IMR-90 (cell line): ENCODE measurements at regions not wholly inside any gene's neighbourhood (a gene's known extent, or its start where the extent isn't known, plus 50 kb on each side); places are given as distances from the start of the nearest gene placed in this dataset.

Experiments
- ATAC-seq: fragments of 200-7000 bp; cut with Tn5 transposase; 2 replicates; pipeline ENCODE4 v1.9.1; 2020; ENCODE audit warnings: low read depth, mild to moderate bottlenecking, moderate library complexity
- BruUV-seq: library from RNA; stranded (reverse); fragments of 400-500 nt; replicated peaks from 2 replicates; lab custom pipeline; 2021; lab: Mats Ljungman, UMichigan
- CTCF ChIA-PET: fragments of 300-600 bp; formaldehyde crosslinking; extraction: SDS; loops from one replicate; lab custom pipeline; 2021; ENCODE audit warnings: antibody characterized with exemption; lab: Yijun Ruan, JAX
- POLR2A ChIA-PET: fragments of 300-600 bp; sonication (Branson Sonifier 250); formaldehyde crosslinking; loops from one replicate; lab custom pipeline; 2022; ENCODE audit warnings: antibody characterized with exemption; ENCODE audit not compliant: unreplicated experiment; lab: Charles Lee
- DNase-seq: peaks from one replicate; pipeline ENCODE4 v3.0.0; 2013
- H2AFZ ChIP-seq: replicated peaks from 2 replicates; pipeline ENCODE3; 2013; ENCODE audit warnings: low read length, mild to moderate bottlenecking; ENCODE audit not compliant: poor library complexity
- H2AK5ac ChIP-seq: 2 replicates; pipeline ENCODE4 v1.6.1; 2013; ENCODE audit warnings: low read depth, low read length, inconsistent platforms
- H2AK9ac ChIP-seq: replicated peaks from 2 replicates; pipeline ENCODE3; 2013; ENCODE audit warnings: mild to moderate bottlenecking, low read depth, low read length, moderate library complexity; ENCODE audit not compliant: poor library complexity
- H2BK120ac ChIP-seq: 2 replicates; pipeline ENCODE4 v1.6.1; 2013; ENCODE audit warnings: low read depth, low read length, inconsistent platforms
- H2BK15ac ChIP-seq: 3 replicates; pipeline ENCODE4 v1.6.1; 2013; ENCODE audit warnings: low read depth, low read length, inconsistent platforms
- H2BK20ac ChIP-seq: 2 replicates; pipeline ENCODE4 v1.6.1; 2013; ENCODE audit warnings: low read depth, mild to moderate bottlenecking, inconsistent platforms, low read length, moderate library complexity
- H2BK5ac ChIP-seq: 2 replicates; pipeline ENCODE4 v1.6.1; 2013; ENCODE audit warnings: mild to moderate bottlenecking, low read depth, low read length, inconsistent platforms; ENCODE audit not compliant: poor library complexity, severe bottlenecking
- H3K14ac ChIP-seq: replicated peaks from 2 replicates; pipeline ENCODE4 v1.6.1; 2013; ENCODE audit warnings: low read depth, low read length, inconsistent platforms
- H3K18ac ChIP-seq: 2 replicates; pipeline ENCODE4 v1.6.1; 2013; ENCODE audit warnings: low read depth, low read length, control low read depth
- H3K23ac ChIP-seq: 2 replicates; pipeline ENCODE4 v1.6.1; 2013; ENCODE audit warnings: low read depth, low read length, inconsistent platforms
- H3K27ac ChIP-seq: 2 replicates; pipeline ENCODE4 v1.5.1; 2013; ENCODE audit warnings: mild to moderate bottlenecking, control low read depth, low read length; ENCODE audit not compliant: insufficient read depth
- H3K27me3 ChIP-seq: 2 replicates; pipeline ENCODE4 v1.6.1; 2013; ENCODE audit warnings: low read length; ENCODE audit not compliant: control insufficient read depth, insufficient read depth
- H3K36me3 ChIP-seq: 2 replicates; pipeline ENCODE4 v1.6.1; 2013; ENCODE audit warnings: low read length, mixed read lengths; ENCODE audit not compliant: control insufficient read depth, insufficient read depth
- H3K4ac ChIP-seq: 2 replicates; pipeline ENCODE4 v1.6.1; 2013; ENCODE audit warnings: low read depth, low read length, inconsistent platforms
- H3K4me1 ChIP-seq: 2 replicates; pipeline ENCODE4 v1.6.1; 2013; ENCODE audit warnings: low read length, mixed read lengths; ENCODE audit not compliant: control insufficient read depth, insufficient read depth
- H3K4me2 ChIP-seq: 2 replicates; pipeline ENCODE4 v1.6.1; 2013; ENCODE audit warnings: low read depth, mild to moderate bottlenecking, control low read depth, low read length, moderate library complexity
- H3K4me3 ChIP-seq: 2 replicates; pipeline ENCODE4 v1.5.1; 2013; ENCODE audit warnings: low read depth, mild to moderate bottlenecking, control low read depth, low read length, moderate library complexity; ENCODE audit not compliant: insufficient read depth
- H3K56ac ChIP-seq: 2 replicates; pipeline ENCODE4 v1.6.1; 2013; ENCODE audit warnings: low read length, inconsistent platforms; ENCODE audit not compliant: insufficient read depth; ENCODE audit errors: extremely low read depth
- H3K79me1 ChIP-seq, 2 experiments: 2 replicates each; pipeline ENCODE4 v1.6.1; 2013; ENCODE audit warnings: low read length in 2 of 2, inconsistent platforms in 1 of 2, low read depth in 1 of 2
- H3K9ac ChIP-seq: 2 replicates; pipeline ENCODE4 v1.6.1; 2013; ENCODE audit warnings: low read depth, low read length, control low read depth
- H3K9me1 ChIP-seq: 2 replicates; pipeline ENCODE4 v1.6.1; 2013; ENCODE audit warnings: low read length, inconsistent platforms; ENCODE audit not compliant: insufficient read depth
- H3K9me3 ChIP-seq: 2 replicates; pipeline ENCODE4 v1.6.1; 2013; ENCODE audit warnings: low read length; ENCODE audit not compliant: control insufficient read depth, insufficient read depth
- H4K20me1 ChIP-seq: 2 replicates; pipeline ENCODE4 v1.6.1; 2013; ENCODE audit warnings: low read length, inconsistent platforms; ENCODE audit not compliant: insufficient read depth
- H4K5ac ChIP-seq: 2 replicates; pipeline ENCODE4 v1.6.1; 2013; ENCODE audit warnings: mild to moderate bottlenecking, low read depth, low read length, control low read depth
- H4K8ac ChIP-seq, 2 experiments: 2 replicates each; pipeline ENCODE4 v1.6.1; 2013; ENCODE audit warnings: low read depth in 2 of 2, low read length in 2 of 2, control low read depth in 1 of 2, inconsistent platforms in 1 of 2
- H4K91ac ChIP-seq: 2 replicates; pipeline ENCODE4 v1.6.1; 2013; ENCODE audit warnings: low read depth, low read length, inconsistent platforms; ENCODE audit not compliant: insufficient read depth
- MAFK ChIP-seq: IDR thresholded peaks from 2 replicates; pipeline ENCODE4 v1.6.1; 2012; ENCODE audit warnings: low read depth, low read length, improper control_type of control experiment
- SMC3 ChIP-seq: fragments of 150-350 bp; IDR thresholded peaks from 2 replicates; pipeline ENCODE4 v1.6.1; 2016; ENCODE audit warnings: low read depth, mild to moderate bottlenecking, antibody characterized with exemption, low read length, moderate library complexity
- WGBS, 2 experiments: methylation state at CpG; one replicate each; pipeline versions ENCODE4 v1.1.5 to v1.1.7; 2013; ENCODE audit warnings: missing lambda C conversion rate in 2 of 2; ENCODE audit not compliant: insufficient read length in 1 of 2; ENCODE audit errors: extremely low coverage in 2 of 2; 5-methylcytosine and 5-hydroxymethylcytosine counted together
- dilution Hi-C: fragments of 300-500 bp; cut with HindIII; formaldehyde crosslinking; loops from one replicate; pipeline ENCODE4 v1.14.3; 2018; ENCODE audit warnings: low sequenced_read_pairs; ENCODE audit not compliant: unreplicated experiment
- in situ Hi-C: fragments of 300-500 bp; cut with MboI; formaldehyde crosslinking; loops from 3 replicates; pipeline ENCODE4 v1.14.3; 2019; ENCODE audit warnings: low sequenced_read_pairs, inconsistent platforms, mixed read lengths
- intact Hi-C: fragments of 100-400 bp; cut with micrococcal nuclease; formaldehyde crosslinking; loops from 2 replicates; pipeline ENCODE4 v1.10.0; 2022

GRCh38 chr1:68953311-68953710 lies 456.4 kb upstream of the DEPDC1 start:
- no peak overlapping the region for H3K23ac ChIP-seq
- H3K4me3 ChIP-seq: no peak overlapping the region
- no peak overlapping the region for H3K9ac ChIP-seq
- no peaks in the 10 kb centered on the region for H3K36me3 ChIP-seq
- H3K4me1 ChIP-seq: no peaks in the 10 kb centered on the region
- H4K91ac ChIP-seq: no peak overlapping the region
- dilution Hi-C loops (no loop called here), in situ Hi-C loops (no loop called here), intact Hi-C loops (no loop called here)
- H4K20me1 ChIP-seq: no peaks in the 10 kb centered on the region
- WGBS, 2 experiments: no CpG with 5 or more reads among the region's 1 CpG
- H2AK5ac ChIP-seq: no peak overlapping the region
- no peaks in the 10 kb centered on the region for H3K79me1 ChIP-seq
- H3K27ac ChIP-seq: no peak overlapping the region
- H3K9me3 ChIP-seq: no peaks in the 10 kb centered on the region
- no peak for ATAC-seq
- no peak overlapping the region for H3K18ac ChIP-seq
- H2BK5ac ChIP-seq: no peak overlapping the region
- no peak overlapping the region for H4K8ac ChIP-seq
- no peak overlapping the region for H3K4me2 ChIP-seq
- ChIA-PET POLR2A (no interaction called here), CTCF (no interaction called here)
- H3K9me1 ChIP-seq: no peaks in the 10 kb centered on the region
- H2BK20ac ChIP-seq: no peak overlapping the region
- no peak overlapping the region for H3K56ac ChIP-seq
- no peak overlapping the region for H3K14ac ChIP-seq
- no peak overlapping the region for H4K5ac ChIP-seq
- H3K27me3 ChIP-seq: no peaks in the 10 kb centered on the region
- H2BK120ac ChIP-seq: no peak overlapping the region
- TF ChIP-seq SMC3: no peak
- no peak for TF ChIP-seq MAFK
- H2BK15ac ChIP-seq: no peak overlapping the region
- H2AFZ ChIP-seq: no peak overlapping the region
- DNase-seq: no peak
- no peak overlapping the region for H2AK9ac ChIP-seq
- no TSS peak for BruUV-seq
- no peak overlapping the region for H3K4ac ChIP-seq
